Muscle of arm (tissue), 1 donor: ENCODE measurements at regions not wholly inside any gene's neighbourhood (a gene's known extent, or its start where the extent isn't known, plus 50 kb on each side); places are given as distances from the start of the nearest gene placed in this dataset.

Source experiments
- DNase-seq: peaks from one replicate; pipeline ENCODE4 v3.0.0-alpha.2; 2013

DNA sequence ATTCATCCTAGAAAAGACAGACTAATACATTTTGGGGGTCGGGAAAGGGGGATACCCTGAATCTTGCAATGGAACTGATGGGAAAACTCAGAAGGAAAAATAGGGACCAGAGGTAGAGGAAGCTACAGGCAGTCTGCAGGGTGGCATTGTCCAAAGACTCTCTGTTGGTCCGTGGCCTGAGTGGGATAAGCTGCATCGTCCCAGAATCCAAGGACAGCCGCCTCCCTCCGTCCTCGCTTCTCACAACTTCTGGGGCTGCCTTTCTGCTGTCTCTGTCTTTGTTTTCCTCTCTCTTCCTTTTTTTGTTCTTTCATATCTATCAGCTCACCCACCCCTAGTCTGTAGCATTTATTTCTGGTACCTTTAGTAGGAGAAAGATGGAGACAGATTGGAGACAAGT is 1052.6 kb upstream of the RBFOX1 start:
- DNase-seq, result no peak

DNA sequence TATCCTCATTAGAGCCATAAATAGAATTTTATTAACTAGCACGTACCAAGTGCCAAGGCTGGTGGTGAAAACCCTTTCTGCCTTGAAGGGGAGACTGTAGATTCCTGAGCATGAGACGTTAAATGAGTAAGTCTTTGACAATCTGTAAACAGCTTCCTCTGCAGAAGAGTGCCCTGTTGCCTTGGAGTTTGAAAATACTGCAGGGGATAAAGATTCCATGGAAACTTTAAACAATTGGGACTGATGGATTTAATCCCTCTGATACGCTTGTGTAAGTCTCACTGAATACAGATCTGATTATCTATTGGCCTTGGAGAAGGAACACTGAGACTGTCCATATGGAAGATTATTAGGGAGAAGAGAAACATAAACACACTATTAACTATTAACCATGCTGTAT is 1053.4 kb upstream of the RBFOX1 start:
- DNase-seq, result no peak

DNA sequence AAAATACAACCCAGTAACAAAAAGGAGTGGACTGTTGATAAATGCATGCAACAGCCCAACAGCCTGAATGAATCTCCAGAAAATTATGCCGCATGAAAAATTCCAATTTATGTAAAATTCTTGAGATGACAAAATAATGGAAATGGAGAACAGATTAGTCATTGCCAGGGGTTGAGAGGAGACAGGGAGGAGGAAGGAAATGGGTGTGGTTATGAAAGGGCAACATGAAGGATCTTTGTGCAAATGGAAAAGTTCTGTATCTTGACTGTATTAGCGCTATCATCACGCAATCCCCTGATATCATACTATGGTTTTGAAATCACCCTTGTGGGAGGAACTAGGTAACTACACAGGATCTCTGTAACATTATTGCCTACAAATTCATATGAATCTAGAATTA is 1058.3 kb upstream of the RBFOX1 start:
- DNase-seq, result no peak

DNA sequence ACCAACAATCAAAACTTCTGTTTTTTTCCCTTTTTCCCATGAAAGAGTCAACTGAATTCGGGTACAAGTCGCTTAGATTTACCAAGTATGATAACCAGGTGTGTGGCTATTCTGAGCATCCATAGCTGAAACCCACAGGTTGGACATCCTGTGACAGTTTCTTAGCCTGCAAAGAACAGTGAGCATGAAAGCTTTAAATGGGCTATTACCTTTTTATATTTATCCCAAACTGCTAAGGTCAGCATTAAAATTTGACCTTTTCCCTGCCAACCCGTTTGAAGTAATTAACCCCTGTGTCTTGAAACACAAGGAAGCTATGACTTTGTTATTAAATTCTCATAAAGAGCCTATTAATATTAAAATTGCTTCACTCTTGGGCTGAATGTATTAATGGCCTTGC is 1065.0 kb upstream of the RBFOX1 start:
- no peak for DNase-seq

DNA sequence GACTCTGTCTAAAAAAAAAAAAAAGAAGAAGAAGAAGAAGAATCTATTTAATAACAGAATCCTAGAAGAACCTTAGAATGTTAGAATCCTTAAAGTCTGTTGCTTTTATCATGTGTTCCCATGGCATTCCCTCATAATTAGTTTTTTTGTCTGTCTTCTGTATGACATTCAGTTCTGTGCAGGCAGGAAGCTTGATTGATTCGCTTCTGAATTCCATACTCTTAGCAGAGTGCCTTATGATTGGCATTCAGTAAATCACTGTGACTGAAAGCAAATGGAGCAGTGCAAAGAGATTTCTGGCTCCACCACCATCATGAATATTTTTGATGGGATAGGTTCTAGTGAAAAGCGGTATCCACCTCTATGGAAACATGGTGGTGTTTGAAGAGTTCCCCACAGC is 1065.9 kb upstream of the RBFOX1 start:
- no peak for DNase-seq

DNA sequence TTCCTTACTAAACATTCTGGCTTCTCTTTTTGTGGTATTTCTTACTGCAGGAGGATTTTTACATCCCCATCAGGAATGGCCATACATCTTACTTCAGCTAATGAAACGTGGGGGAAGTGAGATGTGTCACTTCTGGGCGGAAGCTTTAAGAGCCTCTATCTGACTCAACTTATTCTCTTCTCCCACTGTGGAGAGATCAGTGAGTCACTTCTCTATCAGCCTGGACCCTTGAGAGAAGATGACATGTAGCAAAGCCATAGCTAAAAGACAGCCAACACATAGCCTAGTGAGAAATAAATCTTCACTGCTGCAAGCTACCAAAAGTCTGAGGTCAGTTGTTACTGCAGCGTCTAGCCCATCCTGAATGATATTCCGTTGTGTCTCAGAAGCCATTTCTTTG is 1066.7 kb upstream of the RBFOX1 start:
- DNase-seq, result no peak

DNA sequence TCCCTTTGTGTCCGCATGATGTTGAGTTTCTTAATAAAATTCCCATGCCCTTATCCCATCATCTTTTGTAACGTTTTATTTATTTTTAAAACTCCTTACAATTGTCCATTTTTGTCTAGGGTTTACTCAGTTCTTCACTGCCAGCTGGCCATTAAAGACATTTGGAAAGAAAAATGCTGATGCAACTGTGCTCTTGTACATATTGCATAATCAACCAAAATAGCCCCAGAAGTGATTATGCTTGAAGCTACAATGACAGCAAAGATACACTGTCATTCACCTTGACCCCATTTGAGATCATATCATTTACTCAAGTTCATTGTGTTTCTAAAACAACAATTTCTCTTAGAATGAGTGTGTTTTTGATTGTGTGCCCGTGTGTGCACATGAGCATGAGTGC is 1074.6 kb upstream of the RBFOX1 start:
- DNase-seq, result no peak

DNA sequence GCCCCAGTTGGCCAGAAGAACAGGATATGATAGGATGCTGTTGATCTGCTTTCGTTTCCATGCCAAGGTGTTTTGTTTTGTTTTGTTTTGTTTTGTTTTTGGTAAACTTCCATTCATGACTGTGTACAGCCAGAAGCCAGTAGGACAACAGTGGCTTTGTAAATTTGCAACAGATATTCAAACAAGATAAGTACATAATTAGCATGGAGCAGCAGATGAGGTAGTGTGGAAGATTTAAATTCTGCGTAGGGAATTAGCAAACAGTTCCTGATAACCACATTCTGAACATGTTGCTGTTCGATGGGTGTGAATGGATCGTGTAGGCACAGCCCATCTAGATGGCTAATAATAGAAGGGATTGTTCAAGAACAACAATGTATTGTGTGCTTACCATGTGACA is 1080.1 kb upstream of the RBFOX1 start:
- DNase-seq, result no peak

DNA sequence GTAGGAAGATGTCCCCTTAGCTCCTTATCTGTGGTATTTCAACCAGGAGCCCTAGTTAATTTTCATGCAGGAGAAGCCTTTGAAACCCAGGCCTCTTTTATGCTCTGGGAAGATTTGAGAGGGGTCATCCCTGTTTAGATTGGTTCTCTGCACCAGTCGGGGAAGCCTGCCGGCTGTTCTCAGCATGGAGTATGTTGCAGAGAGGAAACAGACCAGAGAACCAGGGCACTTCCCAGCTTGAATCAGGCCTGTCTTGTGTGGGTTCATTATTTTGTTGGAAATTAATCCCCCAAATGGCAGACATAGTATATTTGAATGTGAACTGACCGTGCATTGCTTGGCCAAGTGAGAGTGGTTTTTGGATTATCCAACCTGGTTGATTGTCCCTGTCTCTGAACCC is 1082.1 kb upstream of the RBFOX1 start:
- no peak for DNase-seq

DNA sequence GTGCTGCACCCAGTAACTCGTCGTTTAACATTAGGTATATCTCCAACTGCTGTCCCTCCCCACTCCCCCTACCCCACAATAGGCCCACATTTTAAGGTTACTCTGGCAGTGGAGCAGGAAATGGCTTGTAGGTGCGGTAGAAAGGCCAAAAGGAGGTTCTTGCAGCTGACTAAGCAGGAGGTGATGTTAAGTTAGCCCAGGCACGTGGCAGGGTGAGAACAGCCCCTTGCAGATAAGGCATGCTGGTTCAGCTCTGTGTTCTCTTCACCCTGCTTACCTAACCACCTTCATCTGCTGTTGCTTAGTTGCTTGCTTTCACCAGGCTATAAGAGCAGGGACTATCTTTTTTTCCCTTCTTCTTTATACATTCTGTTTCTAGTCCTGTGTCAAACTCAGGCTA is 1082.8 kb upstream of the RBFOX1 start:
- no peak for DNase-seq

DNA sequence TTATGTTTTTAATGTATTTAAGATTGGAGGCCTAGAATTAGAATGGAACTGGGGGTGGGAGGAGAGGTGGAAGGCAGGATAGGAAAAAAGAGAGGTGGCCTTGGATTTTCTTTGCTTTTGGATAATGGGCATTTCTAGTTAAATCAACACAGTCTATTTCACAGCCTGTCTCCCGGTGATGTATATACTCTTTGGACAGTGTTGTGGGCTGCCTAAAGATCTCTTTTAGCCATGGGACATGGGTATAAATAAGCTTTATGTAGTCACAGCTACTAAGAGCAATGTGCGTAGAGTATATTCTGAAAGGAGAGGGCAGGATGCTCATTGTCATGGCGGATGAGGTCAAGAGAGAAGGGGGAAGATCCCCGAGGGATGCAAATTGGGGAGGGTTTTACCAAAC is 1084.4 kb upstream of the RBFOX1 start:
- no peak for DNase-seq

DNA sequence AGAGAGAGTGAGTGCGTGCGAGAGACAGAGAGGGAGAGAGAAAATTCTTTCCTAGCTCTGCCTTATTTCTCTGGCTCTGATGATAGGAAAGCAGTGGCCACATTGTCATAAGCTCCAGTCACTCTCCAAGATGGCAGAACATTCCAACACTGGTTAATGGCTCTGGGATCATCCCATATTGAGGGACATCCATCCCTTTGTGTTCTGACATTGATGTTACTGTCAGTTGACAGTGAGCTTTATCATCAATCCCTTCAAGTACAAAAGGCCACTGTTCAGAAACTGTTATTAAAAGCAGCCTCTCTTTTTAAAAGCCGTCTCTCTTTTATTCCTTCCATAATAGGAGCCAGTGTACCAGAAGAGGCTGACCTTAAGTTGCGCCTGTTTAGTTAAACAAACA is 1084.9 kb upstream of the RBFOX1 start:
- DNase-seq, result no peak

DNA sequence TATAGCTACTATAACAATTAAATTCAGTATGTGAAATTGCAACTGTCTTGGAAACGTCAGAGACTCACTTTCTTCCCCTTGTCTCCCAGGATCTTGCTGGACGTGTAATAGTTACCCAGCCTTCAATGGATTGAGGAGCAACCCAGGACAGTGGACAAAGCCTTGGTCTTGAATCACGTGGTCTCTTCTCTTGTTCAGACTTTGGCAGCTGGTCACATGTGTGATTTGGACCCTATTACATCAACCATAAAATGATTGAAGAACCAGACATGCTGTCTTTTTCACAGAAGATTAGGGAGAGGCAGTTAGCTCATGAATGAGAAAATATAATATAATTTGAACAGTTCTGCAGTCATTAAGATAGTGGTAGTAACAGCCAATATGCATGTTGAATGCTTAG is 1085.5 kb upstream of the RBFOX1 start:
- DNase-seq, result no peak

DNA sequence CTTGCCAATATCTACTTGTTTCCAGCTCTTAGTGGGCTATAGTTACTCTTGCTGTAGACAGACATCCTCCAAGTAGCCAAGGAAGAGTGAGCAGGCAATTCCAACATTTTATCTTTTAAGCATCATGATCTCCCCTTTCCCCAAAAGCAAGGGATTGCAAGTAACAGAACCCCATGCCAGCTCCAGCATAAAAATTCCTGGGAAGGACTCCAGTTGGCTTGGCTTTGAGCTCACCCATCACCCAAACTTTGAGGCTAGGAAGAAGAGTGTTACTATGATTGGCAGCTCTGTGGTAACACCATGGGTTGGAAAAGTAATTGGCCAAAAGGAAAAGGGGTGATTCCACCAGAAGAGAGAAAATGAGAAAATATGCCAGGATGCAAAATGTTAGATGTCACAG is 1086.4 kb upstream of the RBFOX1 start:
- DNase-seq, result no peak

DNA sequence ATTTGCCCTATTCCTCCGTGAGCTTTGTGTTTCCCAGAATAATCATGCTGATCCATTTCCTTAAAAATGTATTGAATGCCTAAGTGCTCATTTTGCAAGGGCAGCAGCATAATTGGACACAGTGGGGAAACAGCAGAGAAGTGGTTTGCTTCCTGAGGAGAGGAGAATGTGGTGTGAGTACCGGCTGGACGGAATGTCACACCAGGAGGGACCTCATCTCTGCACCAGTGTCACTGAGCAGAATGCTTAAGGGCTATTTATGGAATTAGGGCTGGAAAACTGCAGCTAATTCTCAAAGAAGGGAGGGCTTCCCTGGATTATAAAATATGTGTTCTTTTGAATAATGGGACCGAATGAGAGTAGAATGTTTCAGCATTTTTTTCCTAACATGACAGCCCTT is 1100.6 kb upstream of the RBFOX1 start:
- no peak for DNase-seq

DNA sequence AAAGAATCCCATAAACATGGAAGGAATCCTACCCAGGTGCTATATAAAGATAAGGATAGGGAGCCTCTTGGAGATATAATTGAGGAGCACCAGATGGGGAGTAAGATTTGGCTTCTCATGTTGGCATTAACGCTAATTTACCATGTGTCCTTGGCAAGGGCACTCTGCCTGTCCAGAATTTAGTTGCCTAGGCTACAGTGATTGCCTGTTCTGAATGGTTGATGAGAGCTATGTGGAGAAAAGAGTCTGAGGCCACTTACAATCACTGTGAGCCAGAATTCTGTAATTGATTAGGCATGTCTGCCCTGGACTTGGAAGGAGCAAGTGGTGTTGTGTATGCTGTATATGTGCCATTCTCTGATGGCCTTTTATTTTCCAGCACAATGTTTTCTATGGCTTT is 1101.2 kb upstream of the RBFOX1 start:
- DNase-seq, result no peak

DNA sequence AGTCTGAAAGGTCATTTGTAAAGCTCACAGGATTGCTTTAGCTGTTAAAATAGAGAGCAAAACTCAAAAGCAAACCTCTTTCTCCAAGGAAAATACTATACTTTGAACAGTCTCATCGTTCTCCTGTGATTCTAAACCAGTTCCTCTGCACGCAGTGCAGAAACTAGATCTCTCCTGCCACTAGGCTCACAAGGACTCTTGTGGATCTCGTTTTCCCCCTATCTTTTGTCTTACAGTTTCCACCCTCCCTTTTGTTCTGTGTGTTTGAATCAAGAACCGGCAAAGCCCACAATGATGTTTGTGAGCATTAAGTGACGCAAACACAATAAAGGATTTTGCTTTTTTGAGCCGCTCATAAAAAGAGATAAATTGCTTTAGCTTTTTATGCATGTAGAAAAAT is 1103.5 kb upstream of the RBFOX1 start:
- DNase-seq, result no peak

DNA sequence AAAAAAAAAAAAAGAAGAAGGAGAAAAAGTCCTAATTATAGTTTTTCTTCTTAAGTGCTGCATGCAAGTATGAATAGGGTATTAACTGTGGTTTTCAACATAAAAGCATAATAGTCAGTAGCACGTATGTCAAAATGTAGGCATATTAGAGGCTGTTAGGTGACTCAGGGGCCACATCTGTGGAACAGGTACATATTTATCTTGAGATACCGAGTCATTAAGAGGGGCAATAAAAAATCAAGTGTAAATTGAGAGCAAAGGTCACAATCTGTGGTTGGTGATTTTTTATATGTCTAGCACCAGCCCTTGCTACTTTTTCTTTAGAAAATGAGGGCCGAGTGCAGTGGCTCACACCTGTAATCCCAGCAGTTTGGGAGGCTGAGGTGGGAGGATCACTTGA is 1113.8 kb upstream of the RBFOX1 start:
- no peak for DNase-seq

DNA sequence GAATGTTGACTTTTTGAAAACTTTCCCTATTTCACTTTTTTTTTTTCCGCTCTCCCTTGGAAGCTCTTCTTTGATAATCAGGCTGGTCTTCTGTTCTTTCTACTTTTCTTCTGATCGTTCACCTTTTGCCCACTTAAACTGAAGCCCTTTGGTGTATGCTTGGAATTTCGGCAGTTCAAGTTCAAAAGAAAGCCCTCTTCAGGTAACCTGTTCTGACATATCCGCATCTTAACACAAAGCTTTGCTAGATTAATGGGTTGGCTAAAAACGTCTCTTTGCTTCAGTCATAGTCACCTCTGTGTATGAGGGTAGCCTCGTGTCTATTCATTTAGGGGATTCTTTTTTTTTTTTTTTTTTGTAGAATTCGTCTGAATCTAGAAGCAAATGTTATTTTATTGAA is 1115.8 kb upstream of the RBFOX1 start:
- no peak for DNase-seq

DNA sequence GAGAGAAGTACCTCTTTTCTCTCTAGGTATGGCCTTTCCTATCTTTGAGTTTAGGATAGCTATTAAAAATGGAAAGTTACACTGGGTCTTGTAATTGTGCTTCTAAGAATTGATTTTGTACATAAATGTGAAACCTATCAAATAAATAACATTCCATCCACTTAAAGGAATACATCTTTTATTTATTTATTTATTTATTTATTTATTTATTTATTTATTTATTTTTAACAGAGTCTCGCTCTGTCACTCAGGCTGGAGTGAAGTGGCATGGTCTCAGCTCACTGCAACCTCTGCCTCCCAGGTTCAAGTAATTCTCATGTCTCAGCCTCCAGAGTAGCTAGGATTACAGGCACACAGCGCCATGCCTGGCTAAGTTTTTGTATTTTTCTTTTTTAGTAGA is 1114.0 kb upstream of the EEF2KMT start:
- no peak for DNase-seq

DNA sequence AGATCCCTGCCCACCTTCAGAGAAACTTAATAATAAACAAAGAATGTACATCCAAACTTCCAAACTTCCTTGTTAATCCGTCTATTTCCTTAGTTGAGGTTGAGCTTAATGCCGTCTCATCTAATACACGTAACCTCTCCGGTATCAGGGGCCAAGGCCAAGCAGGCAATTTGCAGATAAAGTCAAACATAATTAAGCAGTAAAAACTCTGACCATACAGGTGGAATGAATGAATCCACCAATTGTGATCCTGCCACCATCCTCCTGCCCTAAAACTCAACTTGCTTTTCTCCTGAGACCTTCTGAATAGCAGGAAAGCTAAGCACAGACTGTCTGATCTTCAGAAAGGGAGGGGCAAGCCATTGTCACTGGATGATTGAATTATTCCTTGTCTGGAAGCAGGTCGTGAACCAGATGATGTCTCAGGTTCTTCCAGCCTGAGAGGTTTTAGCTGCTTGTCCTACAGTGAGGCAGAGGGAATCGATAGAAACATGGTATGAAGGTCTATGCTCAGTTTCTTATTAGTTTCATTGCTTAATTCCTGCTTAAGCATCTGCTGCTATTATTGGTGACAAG is 1111.8 kb upstream of the EEF2KMT start:
- DNase-seq, result no peak

DNA sequence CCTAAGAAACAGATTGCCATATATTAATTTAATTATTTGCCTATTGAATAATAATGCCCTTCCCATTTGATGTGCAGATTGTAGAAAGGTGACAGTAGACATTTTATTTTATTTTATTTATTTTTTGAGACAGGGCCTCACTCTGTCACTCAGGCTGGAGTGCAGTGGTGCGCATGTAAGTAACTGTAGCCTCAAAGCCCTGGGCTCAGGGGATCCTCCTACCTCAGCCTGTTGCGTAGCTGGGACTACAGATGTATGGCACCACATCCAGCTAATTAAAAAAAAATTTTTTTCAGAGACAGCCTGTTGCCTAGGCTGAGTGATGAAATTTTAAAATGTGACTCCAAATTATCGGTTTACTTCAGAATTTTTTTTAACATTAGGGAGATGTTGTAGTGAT is 1110.0 kb upstream of the EEF2KMT start:
- no peak for DNase-seq

DNA sequence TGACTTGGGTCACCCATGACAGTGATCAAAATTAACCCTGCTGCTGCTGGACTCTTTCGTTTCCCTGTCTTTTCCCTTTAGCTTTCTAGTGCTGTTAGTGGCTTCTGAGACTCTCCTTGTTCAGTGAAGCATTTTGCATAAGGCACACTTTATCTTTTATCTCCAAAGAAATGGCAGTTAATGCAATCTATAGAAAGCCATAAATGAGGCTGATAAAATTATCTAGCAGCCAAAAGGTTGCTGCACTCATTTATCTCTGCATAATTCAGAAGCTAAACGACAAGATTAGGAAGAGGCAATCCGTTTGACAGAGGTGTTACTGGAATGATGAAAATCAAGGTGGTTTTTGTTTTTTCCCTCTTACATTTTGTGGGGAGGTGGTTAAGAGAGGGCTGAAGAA is 1109.5 kb upstream of the EEF2KMT start:
- no peak for DNase-seq

DNA sequence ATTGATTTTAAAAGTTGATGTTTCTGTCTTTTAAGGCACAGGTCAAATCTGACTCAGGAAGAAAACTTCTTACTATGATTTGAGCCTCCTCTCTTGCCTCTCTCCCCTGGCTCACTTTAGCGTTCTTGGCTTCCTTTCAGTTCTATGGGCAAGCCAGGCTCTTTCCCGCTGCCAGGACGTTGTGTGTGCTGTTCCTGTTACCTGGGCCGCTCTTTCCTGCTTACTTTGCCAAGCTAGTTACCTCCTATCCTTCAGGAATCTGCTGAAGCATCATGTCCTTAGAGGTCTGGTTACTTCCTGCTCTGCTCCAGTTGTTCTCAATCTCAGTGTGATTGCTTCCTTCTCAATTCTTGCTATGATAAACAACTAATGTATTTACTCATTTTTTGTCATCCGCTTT is 1108.5 kb upstream of the EEF2KMT start:
- DNase-seq, result no peak

DNA sequence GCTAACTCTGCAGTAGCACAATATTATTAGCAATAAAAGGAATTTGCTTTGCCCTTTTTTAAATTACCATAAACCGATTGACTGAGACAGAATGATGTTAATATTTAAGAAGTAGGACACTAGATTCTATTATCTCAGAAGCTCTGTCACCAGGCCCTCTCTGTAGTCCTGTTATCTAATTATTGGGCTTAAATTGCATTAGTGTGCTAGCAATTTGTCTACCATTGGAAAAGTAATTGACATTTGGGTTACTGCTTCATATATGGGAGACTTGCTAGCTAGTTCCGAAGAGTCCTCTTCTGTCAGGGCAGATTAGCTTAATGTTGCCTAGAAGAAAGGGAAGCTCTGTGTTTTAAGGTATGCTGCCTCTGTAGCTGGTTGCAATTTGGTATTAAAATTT is 1107.3 kb upstream of the EEF2KMT start:
- DNase-seq, result no peak
